NCI-H1105 (cell line): ENCODE measurements at regions not wholly inside any gene's neighbourhood (a gene's known extent, or its start where the extent isn't known, plus 50 kb on each side); places are given as distances from the start of the nearest gene placed in this dataset.

ENCODE experiments used
- DNase-seq: peaks from one replicate; lab custom pipeline; 2025; lab: John Stamatoyannopoulos, UW

- no peak for DNase-seq
Observed at GRCh38 chr2:158049129-158049855, 52.4 kb upstream of the UPP2 start.

- DNase-seq, result no peak
Observed at GRCh38 chr2:158048327-158048726, 53.3 kb upstream of the UPP2 start.

GRCh38 chr2:158047156-158047611, 54.5 kb upstream of the UPP2 start:
- no peak for DNase-seq

- no peak for DNase-seq
Observed at GRCh38 chr2:158046121-158046880, 55.4 kb upstream of the UPP2 start.

- DNase-seq, result no peak
Observed at GRCh38 chr2:158045362-158045761, 56.3 kb upstream of the UPP2 start.

- no peak for DNase-seq
Observed at GRCh38 chr2:158043181-158043948, 58.3 kb upstream of the UPP2 start.

DNA sequence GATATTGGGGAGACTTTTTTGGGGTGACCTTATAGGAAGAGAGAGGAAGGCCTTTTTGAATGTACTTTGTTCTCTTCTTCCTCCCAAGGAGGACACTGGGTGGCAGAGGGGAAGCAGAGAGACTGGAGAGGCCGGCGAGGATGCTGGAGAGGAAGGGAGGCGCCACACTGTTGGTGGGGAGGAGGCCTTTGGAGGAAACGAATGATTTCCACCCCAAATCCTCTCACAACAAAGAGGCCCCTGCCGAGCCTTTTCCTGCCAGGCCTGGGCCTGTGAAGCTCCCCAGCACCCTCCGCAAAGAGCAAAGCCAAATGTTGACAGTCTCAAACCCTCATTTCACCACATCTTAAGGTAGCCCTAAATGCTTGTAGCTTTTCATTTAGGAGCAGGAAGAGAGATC, 59.0 kb upstream of the UPP2 start:
- DNase-seq, result no peak

GRCh38 chr2:158042245-158042644, 59.4 kb upstream of the UPP2 start:
- DNase-seq, result no peak

DNA sequence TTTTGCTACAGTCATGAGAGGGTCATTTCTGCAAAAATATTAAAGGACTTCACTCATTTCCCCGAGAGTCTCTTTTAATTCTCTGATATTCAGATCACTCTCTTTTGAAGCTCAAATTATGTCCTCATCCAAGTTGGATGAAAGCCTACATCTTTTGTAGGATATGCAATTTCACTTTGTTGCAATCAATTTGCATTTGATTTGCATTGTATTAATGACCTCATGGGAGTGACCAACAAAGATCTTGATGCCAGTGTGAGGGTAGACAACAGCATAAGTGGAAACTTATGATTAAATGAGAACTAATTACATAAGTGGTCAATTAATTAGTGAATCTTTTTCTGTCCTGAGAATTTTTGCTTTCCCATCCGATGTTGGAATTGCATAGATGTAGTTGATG, 60.3 kb upstream of the UPP2 start:
- DNase-seq, result no peak

DNA sequence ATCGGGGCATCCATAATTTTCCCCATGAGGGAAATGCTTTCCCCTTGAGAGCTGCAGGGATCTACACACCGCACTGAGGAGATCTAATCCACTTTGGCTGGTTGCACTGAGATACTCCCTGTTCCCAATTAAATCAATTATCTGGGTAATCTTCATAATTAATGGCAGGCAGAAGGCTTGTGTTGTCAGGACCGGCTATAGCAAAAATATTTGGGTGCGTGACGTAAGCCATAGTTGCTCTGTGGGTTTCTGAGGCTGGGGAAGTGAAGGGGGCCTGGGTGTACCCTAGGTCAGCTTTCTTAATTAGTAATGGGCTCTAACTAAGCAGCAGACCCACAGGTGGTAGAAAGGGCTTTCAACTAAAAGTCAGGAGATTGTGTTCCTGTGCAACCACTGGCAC, 62.8 kb upstream of the UPP2 start:
- no peak for DNase-seq

DNA sequence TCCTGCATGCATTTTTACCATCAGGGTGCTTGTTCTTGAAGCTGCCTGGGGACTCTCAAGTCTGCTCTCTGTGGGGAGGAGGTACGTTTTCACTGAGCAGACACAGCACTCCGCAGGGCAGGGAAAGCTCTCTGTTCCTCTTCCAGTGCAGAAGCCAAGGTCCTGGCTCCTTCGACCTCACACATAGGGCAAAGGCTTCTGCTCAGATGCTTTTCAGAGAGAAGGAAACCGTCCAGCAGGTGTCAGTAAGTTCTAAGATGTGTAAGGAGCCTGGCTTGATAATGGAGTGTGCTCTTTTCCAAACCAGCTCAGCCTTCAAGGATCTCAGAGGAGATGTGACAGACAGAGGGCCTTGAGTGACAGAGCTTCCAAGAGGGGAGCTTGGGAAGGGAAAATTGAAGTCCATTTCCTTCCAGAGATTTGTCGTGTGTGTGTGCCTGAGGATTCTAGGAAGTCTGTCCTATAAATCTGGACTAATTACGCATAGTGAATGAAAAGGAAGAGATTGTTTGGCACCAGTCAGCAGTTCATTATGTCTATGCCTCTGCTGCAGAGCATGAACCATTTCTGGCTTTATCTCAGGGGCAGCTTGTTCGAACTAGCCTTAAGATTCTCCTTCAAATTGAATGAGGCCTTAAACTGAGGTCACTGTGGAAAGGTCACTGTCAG, 67.3 kb upstream of the UPP2 start:
- DNase-seq, result peak; percentile 55

GRCh38 chr2:158031371-158031770, 70.3 kb upstream of the UPP2 start:
- no peak for DNase-seq

DNA sequence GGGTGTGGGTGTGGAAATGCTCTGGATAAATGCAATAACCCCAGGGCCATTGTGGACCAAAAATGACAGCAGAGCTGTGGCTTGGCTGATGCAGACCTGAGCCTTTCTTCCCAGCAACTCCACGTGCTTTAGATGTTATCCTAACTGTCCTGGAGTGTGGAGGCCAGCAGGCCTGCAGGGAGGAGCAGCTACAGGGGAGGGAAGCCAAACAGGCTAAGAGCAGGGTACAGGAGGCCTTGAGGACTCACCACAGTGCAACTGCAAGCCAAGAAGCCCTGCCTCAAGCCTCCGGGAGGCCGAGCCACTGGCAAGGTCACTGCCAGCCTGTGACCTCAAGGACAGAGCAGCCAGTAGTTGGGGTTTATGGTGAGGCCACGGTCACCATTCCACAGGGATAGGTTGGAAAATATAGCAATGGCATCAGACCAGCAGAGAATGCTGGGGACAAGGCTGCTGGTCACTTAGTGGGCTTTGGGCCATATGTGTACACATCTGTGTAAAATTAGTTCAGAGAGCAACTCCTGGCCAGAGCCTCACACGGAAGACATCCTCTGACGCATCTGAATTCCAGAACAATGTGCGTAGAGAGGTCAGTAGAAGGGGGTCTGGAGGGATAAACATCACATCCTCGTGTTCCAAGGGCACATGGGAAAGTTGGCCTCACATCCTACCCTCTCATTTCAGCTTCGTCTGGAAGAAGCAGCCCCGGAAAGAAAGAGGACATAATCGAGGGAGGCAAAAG, 76.2 kb upstream of the UPP2 start:
- DNase-seq, result no peak

DNA sequence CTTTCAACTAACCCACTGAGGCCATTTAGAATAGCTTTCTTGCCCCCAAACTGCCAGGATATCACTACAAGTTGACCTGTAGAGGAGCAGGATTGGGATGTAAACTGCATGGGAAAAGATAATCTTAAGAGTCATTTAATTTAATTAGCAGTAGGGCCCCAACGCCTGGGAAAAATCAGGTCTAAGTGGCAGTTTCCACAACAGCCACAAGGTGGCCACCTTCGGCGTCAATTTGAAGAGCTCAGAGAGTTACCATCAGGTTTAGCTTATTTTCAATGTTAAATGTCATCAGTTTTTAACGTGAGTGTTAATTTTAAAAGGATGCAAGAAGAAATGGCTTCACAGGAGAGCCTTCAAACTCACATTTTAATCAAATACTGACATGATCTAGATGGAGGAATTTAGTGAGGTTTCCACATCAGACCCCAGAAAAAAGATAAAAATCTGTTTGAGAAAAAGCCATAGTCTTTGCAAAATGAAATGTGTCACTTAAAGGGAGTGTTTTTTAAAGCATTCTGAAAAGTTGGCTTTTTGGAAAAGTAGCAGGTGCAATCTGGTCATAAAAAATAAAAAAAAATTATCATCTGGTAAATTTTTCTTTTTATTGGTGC, 77.3 kb upstream of the UPP2 start:
- DNase-seq, result peak; percentile 42

DNA sequence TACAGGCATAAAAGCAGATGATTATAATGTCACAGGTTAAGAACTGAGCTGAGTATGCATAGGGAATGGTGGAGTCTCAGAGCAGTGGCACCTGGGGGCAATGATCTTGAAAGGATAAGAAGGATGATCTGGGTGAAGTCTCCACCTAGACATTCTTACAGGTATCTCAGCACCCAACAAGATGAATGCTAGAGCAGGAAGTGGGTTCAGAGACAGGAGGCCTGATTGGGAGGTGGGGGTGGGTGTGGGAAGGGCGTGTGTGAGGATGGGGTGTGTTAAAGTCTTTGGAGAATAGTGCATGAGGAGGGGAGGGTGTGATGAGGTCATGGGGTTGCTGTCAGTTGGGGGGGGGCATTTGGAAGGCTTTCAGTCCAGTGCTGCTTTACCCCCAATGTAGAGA, 78.8 kb upstream of the UPP2 start:
- no peak for DNase-seq

DNA sequence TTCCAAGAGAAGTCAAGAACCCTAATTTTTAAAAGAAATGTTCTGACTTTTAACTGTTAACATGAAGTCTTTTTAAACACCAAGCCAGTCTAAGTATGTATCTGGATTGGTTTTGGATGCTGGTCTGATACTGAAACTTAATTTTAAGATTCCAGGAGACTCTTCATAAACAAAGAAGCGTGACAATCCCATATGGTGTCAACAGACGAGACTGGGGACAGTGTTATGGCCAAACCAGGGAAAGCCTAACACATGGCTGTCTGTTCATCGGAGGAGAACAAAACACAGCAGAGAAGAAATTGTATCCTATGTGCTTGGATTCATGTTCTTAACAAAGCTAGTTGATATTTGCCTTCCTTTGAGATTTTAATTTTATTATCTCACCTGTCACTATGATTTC, 80.5 kb upstream of the UPP2 start:
- no peak for DNase-seq

DNA sequence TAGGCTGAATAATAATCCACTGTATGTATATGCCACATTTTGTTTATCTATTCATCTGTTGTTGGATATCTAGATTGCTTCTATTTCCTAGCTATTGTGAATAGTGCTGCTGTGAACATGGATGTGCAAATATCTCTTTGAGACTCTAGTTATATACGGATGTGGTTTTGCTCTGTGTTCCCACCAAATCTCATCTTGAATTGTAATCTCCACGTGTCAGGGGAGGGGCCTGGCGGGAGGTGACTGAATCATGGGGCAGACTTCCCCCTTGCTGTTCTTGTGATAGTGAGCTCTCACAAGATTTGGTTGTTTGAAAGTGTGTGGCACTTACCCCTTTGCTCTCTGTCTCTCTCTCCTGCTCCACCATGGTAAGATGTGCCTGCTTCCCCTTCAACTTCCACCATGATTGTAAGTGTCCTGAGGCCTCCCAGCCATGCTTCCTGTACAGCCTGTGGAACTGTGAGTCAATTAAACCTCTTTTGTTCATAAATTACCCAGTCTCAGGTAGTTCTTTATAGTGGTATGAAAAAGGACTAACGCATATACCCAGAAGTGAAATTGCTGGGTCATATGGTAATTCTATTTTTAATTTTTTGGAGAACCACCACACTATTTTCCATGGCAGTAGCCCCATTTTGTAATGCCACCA, 86.1 kb upstream of the UPP2 start:
- DNase-seq, result no peak

- DNase-seq, result no peak
Observed at GRCh38 chr2:158013891-158014290, 87.8 kb upstream of the UPP2 start.

DNA sequence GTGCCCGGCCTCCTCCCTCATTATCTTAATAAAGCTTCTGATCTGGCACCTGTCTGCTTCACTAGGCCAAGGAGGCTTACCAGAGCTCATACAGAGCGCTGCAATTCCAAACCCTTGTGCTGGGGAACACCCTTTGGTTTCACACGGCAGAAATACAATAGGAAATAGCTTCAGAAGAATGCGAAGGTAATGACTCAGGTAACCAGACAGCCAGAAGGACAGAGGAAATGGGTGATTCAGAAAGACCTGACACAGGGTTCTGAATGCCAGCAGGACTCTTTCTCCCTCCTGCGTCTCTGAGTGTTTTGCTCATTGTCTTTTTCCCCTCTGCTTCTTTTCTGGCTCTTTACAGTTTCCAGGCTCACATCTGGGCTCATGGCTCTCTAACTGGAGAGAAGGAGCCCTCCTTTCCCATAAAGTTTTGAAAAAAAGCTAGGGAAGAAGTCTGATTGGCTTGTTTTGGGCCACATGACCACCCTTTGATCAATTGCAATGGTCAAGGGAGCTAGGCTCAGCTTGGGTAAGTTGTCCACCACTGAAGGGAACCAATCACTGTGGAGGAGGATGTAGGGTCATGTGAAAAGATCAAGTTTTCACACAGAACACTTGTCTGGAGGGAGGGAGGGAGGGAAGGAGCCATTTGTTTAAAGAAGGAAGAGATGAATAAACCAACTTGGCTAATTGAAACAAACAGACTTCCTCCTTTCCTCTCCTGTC, 90.5 kb upstream of the UPP2 start:
- no peak for DNase-seq

- no peak for DNase-seq
Observed at GRCh38 chr2:158009399-158009798, 92.3 kb upstream of the UPP2 start.
